ENCODE measurements at regions not wholly inside any gene's neighbourhood (a gene's known extent, or its start where the extent isn't known, plus 50 kb on each side); places are given as distances from the start of the nearest gene placed in this dataset.

- ChIA-PET SMC1A (ENCODE audit: uncharacterized antibody, unreplicated experiment) (interaction anchor here (0.6 kb wide), 1 partner anchor 15 kb away, joined by 3 read pairs; no protein-coding TSS in a partner anchor), CTCF (no interaction called here), RAD21 (ENCODE audit: unreplicated experiment) (no interaction called here), POLR2A (interaction anchor here (0.7 kb wide), 1 partner anchor 12 kb away, joined by 3 read pairs; no protein-coding TSS in a partner anchor)
- DNase-seq (ENCODE audit: low read depth, low spot score) (no peak), ATAC-seq (no peak), FAIRE-seq (peak; percentile 31)
- in situ Hi-C loops (cut with MboI) (no loop called here), intact Hi-C loops (cut with micrococcal nuclease; ENCODE audit: unreplicated experiment) (no loop called here)
- Histone ChIP-seq H3K27me3 (replicated peaks in 1 of 2; ENCODE audit: control insufficient read depth in 2 of 2, insufficient read depth in 2 of 2, low read length in 1 of 2) (no peaks in the 10 kb centered on the region), H3K9ac (ENCODE audit: control insufficient read depth, insufficient read depth, low read length) (no peak overlapping the region), H3K79me2 (ENCODE audit: control insufficient read depth, insufficient read depth, low read length) (no peaks in the 10 kb centered on the region), H3K36me3 (ENCODE audit: control insufficient read depth in 2 of 2, insufficient read depth in 2 of 2, low read length in 1 of 2) (no peaks in the 10 kb centered on the region), H3K9me3 (replicated peaks; ENCODE audit: control insufficient read depth, insufficient read depth, low read length) (no peaks in the 10 kb centered on the region), H2AFZ (ENCODE audit: control insufficient read depth, low read depth, low read length) (no peak overlapping the region), H3K4me1 (ENCODE audit: control insufficient read depth, insufficient read depth, low read length) (no peaks in the 10 kb centered on the region), H4K20me1 (ENCODE audit: control insufficient read depth, insufficient read depth) (no peaks in the 10 kb centered on the region), H3K4me2 (ENCODE audit: control insufficient read depth, insufficient read depth) (no peak overlapping the region), H3K4me3 (no peak overlapping the region), H3K27ac (ENCODE audit: control insufficient read depth, insufficient read depth) (no peak overlapping the region)
- 0% methylated on average over 1 of the region's 1 CpG for WGBS (ENCODE audit: insufficient coverage, insufficient replicate concordance, low lambda C conversion rate, missing lambda C conversion rate)
- BruUV-seq (replicated peaks), result no TSS peak
- TF ChIP-seq CHD1 (IDR thresholded peaks at IDR 0.05; ENCODE audit: low read depth, low read length), result no peak
- no peak for TF ChIP-seq IKZF2 (IDR thresholded peaks at IDR 0.05)
- TF ChIP-seq CHD4 (IDR thresholded peaks at IDR 0.05), result no peak
- TF ChIP-seq HDAC2 (IDR thresholded peaks at IDR 0.05), result no peak
- no peak for TF ChIP-seq ZZZ3 (IDR thresholded peaks at IDR 0.05; ENCODE audit: control insufficient read depth, insufficient read length, low read depth)
- TF ChIP-seq SPI1 (IDR thresholded peaks at IDR 0.05; ENCODE audit: borderline replicate concordance, insufficient read depth, low read depth, low read length), result no peak
- TF ChIP-seq PAX8 (IDR thresholded peaks at IDR 0.05), result no peak
- no peak for TF ChIP-seq MXI1 (IDR thresholded peaks at IDR 0.05; ENCODE audit: low read depth, low read length)
- TF ChIP-seq KLF5 (IDR thresholded peaks at IDR 0.05; ENCODE audit: partially characterized antibody), result no peak
- no peak for TF ChIP-seq ZNF384 (IDR thresholded peaks at IDR 0.05; ENCODE audit: borderline replicate concordance, low read depth, low read length)
- no peak for TF ChIP-seq CEBPB (IDR thresholded peaks at IDR 0.05; ENCODE audit: borderline replicate concordance in 1 of 2, low read depth in 2 of 2, low read length in 2 of 2)
- no peak for TF ChIP-seq NFYB (IDR thresholded peaks at IDR 0.05; ENCODE audit: insufficient read depth, low read depth, low read length)
- no peak for TF ChIP-seq ATF7 (IDR thresholded peaks at IDR 0.05; ENCODE audit: low read depth)
- no peak for TF ChIP-seq BCL11A (IDR thresholded peaks at IDR 0.05; ENCODE audit: low read depth, low read length)
- no peak for TF ChIP-seq SKIL (IDR thresholded peaks at IDR 0.05; ENCODE audit: low read depth, poor library complexity, severe bottlenecking)
- TF ChIP-seq CTCF (IDR thresholded peaks at IDR 0.05 in 2 of 3, conservative IDR thresholded peaks at IDR 0.05 in 1 of 3; ENCODE audit: control insufficient read depth in 2 of 3, extremely low read depth in 1 of 3, insufficient read depth in 1 of 3, low read depth in 3 of 3, low read length in 3 of 3), result no peak
- TF ChIP-seq SMC3 (IDR thresholded peaks at IDR 0.05; ENCODE audit: borderline replicate concordance, low read length), result no peak
- TF ChIP-seq SMAD1 (IDR thresholded peaks at IDR 0.05; ENCODE audit: low read depth, partially characterized antibody), result no peak
Measured at GRCh38 chr2:189360861-189361260, 80.4 kb upstream of the WDR75 start.

All from GM12878 (cell line).